PC-9 (cell line): ENCODE measurements at regions not wholly inside any gene's neighbourhood (a gene's known extent, or its start where the extent isn't known, plus 50 kb on each side); places are given as distances from the start of the nearest gene placed in this dataset.

Experiments
- BruUV-seq: library from RNA; stranded (reverse); fragments of 400-500 nt; replicated peaks from 2 replicates; lab custom pipeline; 2021; lab: Mats Ljungman, UMichigan
- CTCF ChIA-PET: fragments of 300-600 bp; sonication (Branson Sonifier 250); formaldehyde crosslinking; loops from one replicate; lab custom pipeline; 2022; ENCODE audit warnings: antibody characterized with exemption; lab: Charles Lee
- POLR2A ChIA-PET: fragments of 300-600 bp; sonication (Branson Sonifier 250); formaldehyde crosslinking; loops from one replicate; lab custom pipeline; 2022; ENCODE audit warnings: antibody characterized with exemption; ENCODE audit not compliant: unreplicated experiment; lab: Charles Lee
- DNase-seq, 2 experiments: peaks; one replicate each; pipeline versions ENCODE4 v3.0.0 to v3.0.0-alpha.2; 2015 to 2022; ENCODE audit warnings: mixed read lengths in 1 of 2
- H2AFZ ChIP-seq: fragments of 200-600 bp; sonication (generic); 2 replicates; pipeline ENCODE4 v1.8.1; 2017; ENCODE audit warnings: antibody characterized with exemption
- H3F3A ChIP-seq: fragments of 200-600 bp; sonication (generic); 2 replicates; pipeline ENCODE4 v1.8.1; 2017; ENCODE audit warnings: antibody characterized with exemption, mild to moderate bottlenecking, low read depth; ENCODE audit not compliant: insufficient read depth
- H3K27ac ChIP-seq: fragments of 200-600 bp; sonication (generic); 2 replicates; pipeline ENCODE4 v1.6.1; 2016; ENCODE audit warnings: mixed run types
- H3K27me3 ChIP-seq: fragments of 200-600 bp; sonication (generic); 2 replicates; pipeline ENCODE4 v1.6.1; 2016; ENCODE audit warnings: low read depth, mixed run types; ENCODE audit not compliant: insufficient read depth
- H3K36me3 ChIP-seq: fragments of 200-600 bp; sonication (generic); 2 replicates; pipeline ENCODE4 v1.6.1; 2016; ENCODE audit warnings: low read depth, mixed run types
- H3K4me1 ChIP-seq: fragments of 200-600 bp; sonication (generic); replicated peaks from 2 replicates; pipeline ENCODE4 v1.6.1; 2016; ENCODE audit warnings: mixed run types; ENCODE audit not compliant: insufficient read depth
- H3K4me2 ChIP-seq: fragments of 200-600 bp; sonication (generic); 2 replicates; pipeline ENCODE4 v1.6.1; 2017; ENCODE audit warnings: mixed run types
- H3K4me3 ChIP-seq: fragments of 200-600 bp; sonication (generic); 2 replicates; pipeline ENCODE4 v1.6.1; 2016; ENCODE audit warnings: mixed run types
- H3K79me2 ChIP-seq: fragments of 200-600 bp; sonication (generic); 2 replicates; pipeline ENCODE4 v1.6.1; 2017; ENCODE audit warnings: low read depth, mixed run types
- H3K9me2 ChIP-seq: fragments of 200-600 bp; sonication (generic); 2 replicates; pipeline ENCODE4 v1.8.1; 2017; ENCODE audit warnings: mild to moderate bottlenecking; ENCODE audit not compliant: insufficient read depth
- H3K9me3 ChIP-seq: fragments of 200-600 bp; sonication (generic); 2 replicates; pipeline ENCODE4 v1.8.1; 2016; ENCODE audit warnings: low read depth; ENCODE audit not compliant: insufficient read depth
- H4K20me1 ChIP-seq: fragments of 200-600 bp; sonication (generic); 2 replicates; pipeline ENCODE4 v1.8.1; 2017; ENCODE audit not compliant: insufficient read depth
- CTCF ChIP-seq: fragments of 200-600 bp; sonication (generic); conservative IDR thresholded peaks from 2 replicates; pipeline ENCODE4 v1.6.1; 2017; ENCODE audit warnings: mixed run types, antibody characterized with exemption, mild to moderate bottlenecking, moderate library complexity
- EZH2 ChIP-seq: fragments of 200-600 bp; sonication (generic); IDR thresholded peaks from 2 replicates; pipeline ENCODE4 v1.8.0; 2017; ENCODE audit warnings: antibody characterized with exemption, low read depth
- intact Hi-C: fragments of 100-400 bp; cut with micrococcal nuclease; formaldehyde crosslinking; loops from one replicate; pipeline ENCODE4 v1.10.0; 2022; ENCODE audit not compliant: unreplicated experiment

- Histone ChIP-seq H3K4me3 (no peak overlapping the region), H3K79me2 (no peaks in the 10 kb centered on the region), H3K4me1 (no peaks in the 10 kb centered on the region), H3K4me2 (no peak overlapping the region), H3F3A (no peaks in the 10 kb centered on the region), H3K27ac (no peak overlapping the region), H3K36me3 (no peaks in the 10 kb centered on the region), H3K9me2 (no peaks in the 10 kb centered on the region), H2AFZ (no peak overlapping the region), H3K27me3 (no peaks in the 10 kb centered on the region), H3K9me3 (0 out of 2 replicates have a peak, but pooled peaks cover 2% of the 10 kb centered on the region), H4K20me1 (no peaks in the 10 kb centered on the region)
- TF ChIP-seq EZH2 (no peak), CTCF (no peak)
- intact Hi-C loops, result no loop called here
- ChIA-PET CTCF (no interaction called here), POLR2A (no interaction called here)
- no peak for DNase-seq
- BruUV-seq, result no TSS peak
Observed at GRCh38 chr2:221077251-221077650, 494.9 kb downstream of the EPHA4 start.

GRCh38 chr2:221077799-221078198 is 494.3 kb downstream of the EPHA4 start:
- DNase-seq, result no peak
- POLR2A ChIA-PET, result no interaction called here
- Histone ChIP-seq H3K79me2 (no peaks in the 10 kb centered on the region), H3K9me3 (no peaks in the 10 kb centered on the region), H2AFZ (no peak overlapping the region), H3F3A (no peaks in the 10 kb centered on the region), H3K27ac (no peak overlapping the region), H3K36me3 (no peaks in the 10 kb centered on the region), H3K27me3 (no peaks in the 10 kb centered on the region), H4K20me1 (no peaks in the 10 kb centered on the region), H3K4me1 (no peaks in the 10 kb centered on the region), H3K4me3 (no peak overlapping the region), H3K9me2 (no peaks in the 10 kb centered on the region), H3K4me2 (no peak overlapping the region)
- TF ChIP-seq CTCF (no peak), EZH2 (no peak)
- BruUV-seq, result no TSS peak
- intact Hi-C loops, result no loop called here
- CTCF ChIA-PET, result no interaction called here

- no peaks in the 10 kb centered on the region for H3K79me2 ChIP-seq
- no peak overlapping the region for H2AFZ ChIP-seq
- H3K4me2 ChIP-seq, result peak overlapping the region; percentile 33
- H3K9me3 ChIP-seq, result no peaks in the 10 kb centered on the region
- POLR2A ChIA-PET, result no interaction called here
- 0 out of 2 replicates have a peak, but pooled peaks cover 3% of the 10 kb centered on the region for H3K9me2 ChIP-seq
- BruUV-seq, result no TSS peak
- H3K4me1 ChIP-seq, result peaks cover 19% of the 10 kb centered on the region
- H3K4me3 ChIP-seq, result no peak overlapping the region
- DNase-seq, result no peak
- TF ChIP-seq EZH2, result no peak
- no peak for TF ChIP-seq CTCF
- no peaks in the 10 kb centered on the region for H3K27me3 ChIP-seq
- CTCF ChIA-PET, result no interaction called here
- H3K27ac ChIP-seq, result peak overlapping the region; percentile 35; the same call in 1 of the 2 replicates
- no peaks in the 10 kb centered on the region for H3K36me3 ChIP-seq
- H3F3A ChIP-seq, result peaks cover 9% of the 10 kb centered on the region
- intact Hi-C loops, result no loop called here
- H4K20me1 ChIP-seq, result no peaks in the 10 kb centered on the region
Observed at GRCh38 chr2:221085341-221085900, 486.7 kb downstream of the EPHA4 start.
